Fibroblast of gingiva (primary cell): ENCODE measurements at regions not wholly inside any gene's neighbourhood (a gene's known extent, or its start where the extent isn't known, plus 50 kb on each side); places are given as distances from the start of the nearest gene placed in this dataset.

Experiments
- DNase-seq: peaks from one replicate; pipeline ENCODE4 v3.0.0-alpha.2; 2011; ENCODE audit warnings: low read depth

GRCh38 chr7:130966246-130967009 lies 232.4 kb upstream of the KLF14 start:
- DNase-seq: no peak

GRCh38 chr7:130970196-130970595 lies 236.2 kb upstream of the KLF14 start:
- no peak for DNase-seq

GRCh38 chr7:130970696-130971095 lies 236.7 kb upstream of the KLF14 start:
- no peak for DNase-seq

GRCh38 chr7:130971297-130971696 lies 237.3 kb upstream of the KLF14 start:
- no peak for DNase-seq

- no peak for DNase-seq
Observed at GRCh38 chr7:130972201-130972600, 238.2 kb upstream of the KLF14 start.

GRCh38 chr7:130973637-130974036 lies 239.6 kb upstream of the KLF14 start:
- DNase-seq: no peak

- no peak for DNase-seq
Observed at GRCh38 chr7:130974169-130974568, 240.2 kb upstream of the KLF14 start.

GRCh38 chr7:130974794-130975193 lies 240.8 kb upstream of the KLF14 start:
- no peak for DNase-seq

- no peak for DNase-seq
Observed at GRCh38 chr7:130975731-130976130, 241.7 kb upstream of the KLF14 start.

- peak; percentile 26 for DNase-seq
Observed at GRCh38 chr7:130982160-130982638, 248.2 kb upstream of the KLF14 start.

- DNase-seq: no peak
Observed at GRCh38 chr7:130982651-130983050, 248.6 kb upstream of the KLF14 start.

GRCh38 chr7:130985361-130985760 lies 251.4 kb upstream of the KLF14 start:
- DNase-seq: no peak

GRCh38 chr7:130986261-130986690 lies 252.3 kb upstream of the KLF14 start:
- DNase-seq: peak; percentile 71

- no peak for DNase-seq
Observed at GRCh38 chr7:130987092-130987491, 253.1 kb upstream of the KLF14 start.

GRCh38 chr7:130988443-130988842 lies 254.4 kb upstream of the KLF14 start:
- DNase-seq: peak; percentile 16

- no peak for DNase-seq
Observed at GRCh38 chr7:130989101-130989795, 255.2 kb upstream of the KLF14 start.

- DNase-seq: no peak
Observed at GRCh38 chr7:130990178-130990832, 256.3 kb upstream of the KLF14 start.

- DNase-seq: no peak
Observed at GRCh38 chr7:130993671-130994365, 259.8 kb upstream of the KLF14 start.

GRCh38 chr7:130994378-130995115 lies 260.5 kb upstream of the KLF14 start:
- no peak for DNase-seq

GRCh38 chr7:130995252-130996081 lies 261.5 kb upstream of the KLF14 start:
- no peak for DNase-seq
